Gastrocnemius medialis (tissue), 4 donors: ENCODE measurements at regions not wholly inside any gene's neighbourhood (a gene's known extent, or its start where the extent isn't known, plus 50 kb on each side); places are given as distances from the start of the nearest gene placed in this dataset.

Experiments used
- CTCF ChIP-seq, 5 experiments: fragments of 450-650 bp in 3 of 5; fragments of 200-600 bp in 2 of 5; sonication (generic) in 2 of 5; IDR thresholded peaks in 4 of 5; conservative IDR thresholded peaks in 1 of 5; 1 replicate in 4 of 5; 2 replicates in 1 of 5; pipeline ENCODE4 v1.5.1; 2016 to 2019; ENCODE audit warnings: antibody characterized with exemption in 5 of 5, mild to moderate bottlenecking in 3 of 5, moderate library complexity in 3 of 5
- POLR2A ChIP-seq, 2 donors: fragments of 450-650 bp; IDR thresholded peaks; one replicate each; pipeline ENCODE4 v1.6.1; 2017; ENCODE audit warnings: antibody characterized with exemption in 2 of 2, mild to moderate bottlenecking in 2 of 2, moderate library complexity in 2 of 2

GRCh38 chr2:185668710-185669109 is 69.9 kb upstream of the FSIP2 start:
- TF ChIP-seq CTCF (IDR thresholded peaks at IDR 0.05 in 4 of 5, conservative IDR thresholded peaks at IDR 0.05 in 1 of 5) (no peak), POLR2A (IDR thresholded peaks at IDR 0.05) (no peak)
